ENCODE measurements at regions not wholly inside any gene's neighbourhood (a gene's known extent, or its start where the extent isn't known, plus 50 kb on each side); places are given as distances from the start of the nearest gene placed in this dataset.

GRCh38 chr4:28211676-28212470 lies 1351.2 kb downstream of the STIM2 start:
- TF ChIP-seq, protein P1, sequence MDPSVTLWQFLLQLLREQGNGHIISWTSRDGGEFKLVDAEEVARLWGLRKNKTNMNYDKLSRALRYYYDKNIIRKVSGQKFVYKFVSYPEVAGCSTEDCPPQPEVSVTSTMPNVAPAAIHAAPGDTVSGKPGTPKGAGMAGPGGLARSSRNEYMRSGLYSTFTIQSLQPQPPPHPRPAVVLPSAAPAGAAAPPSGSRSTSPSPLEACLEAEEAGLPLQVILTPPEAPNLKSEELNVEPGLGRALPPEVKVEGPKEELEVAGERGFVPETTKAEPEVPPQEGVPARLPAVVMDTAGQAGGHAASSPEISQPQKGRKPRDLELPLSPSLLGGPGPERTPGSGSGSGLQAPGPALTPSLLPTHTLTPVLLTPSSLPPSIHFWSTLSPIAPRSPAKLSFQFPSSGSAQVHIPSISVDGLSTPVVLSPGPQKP (IDR thresholded peaks at IDR 0.05; ENCODE audit: low read depth, low read length) = no peak
- TF ChIP-seq CTCF (IDR thresholded peaks at IDR 0.05 in 2 of 3, conservative IDR thresholded peaks at IDR 0.05 in 1 of 3; ENCODE audit: control insufficient read depth in 2 of 3, extremely low read depth in 1 of 3, insufficient read depth in 1 of 3, low read depth in 3 of 3, low read length in 3 of 3) (no peak), TAF1 (IDR thresholded peaks at IDR 0.05; ENCODE audit: borderline replicate concordance, low read depth, low read length) (no peak), RAD51 (IDR thresholded peaks at IDR 0.05) (no peak), EP300 (IDR thresholded peaks at IDR 0.05; ENCODE audit: borderline replicate concordance in 1 of 2, control insufficient read depth in 1 of 2, low read depth in 2 of 2, low read length in 2 of 2) (no peak), ATF7 (IDR thresholded peaks at IDR 0.05; ENCODE audit: low read depth) (no peak), ESRRA (IDR thresholded peaks at IDR 0.05; ENCODE audit: low read length) (no peak), ATF2 (IDR thresholded peaks at IDR 0.05; ENCODE audit: low read length) (no peak)
- TF ChIP-seq, protein P2, sequence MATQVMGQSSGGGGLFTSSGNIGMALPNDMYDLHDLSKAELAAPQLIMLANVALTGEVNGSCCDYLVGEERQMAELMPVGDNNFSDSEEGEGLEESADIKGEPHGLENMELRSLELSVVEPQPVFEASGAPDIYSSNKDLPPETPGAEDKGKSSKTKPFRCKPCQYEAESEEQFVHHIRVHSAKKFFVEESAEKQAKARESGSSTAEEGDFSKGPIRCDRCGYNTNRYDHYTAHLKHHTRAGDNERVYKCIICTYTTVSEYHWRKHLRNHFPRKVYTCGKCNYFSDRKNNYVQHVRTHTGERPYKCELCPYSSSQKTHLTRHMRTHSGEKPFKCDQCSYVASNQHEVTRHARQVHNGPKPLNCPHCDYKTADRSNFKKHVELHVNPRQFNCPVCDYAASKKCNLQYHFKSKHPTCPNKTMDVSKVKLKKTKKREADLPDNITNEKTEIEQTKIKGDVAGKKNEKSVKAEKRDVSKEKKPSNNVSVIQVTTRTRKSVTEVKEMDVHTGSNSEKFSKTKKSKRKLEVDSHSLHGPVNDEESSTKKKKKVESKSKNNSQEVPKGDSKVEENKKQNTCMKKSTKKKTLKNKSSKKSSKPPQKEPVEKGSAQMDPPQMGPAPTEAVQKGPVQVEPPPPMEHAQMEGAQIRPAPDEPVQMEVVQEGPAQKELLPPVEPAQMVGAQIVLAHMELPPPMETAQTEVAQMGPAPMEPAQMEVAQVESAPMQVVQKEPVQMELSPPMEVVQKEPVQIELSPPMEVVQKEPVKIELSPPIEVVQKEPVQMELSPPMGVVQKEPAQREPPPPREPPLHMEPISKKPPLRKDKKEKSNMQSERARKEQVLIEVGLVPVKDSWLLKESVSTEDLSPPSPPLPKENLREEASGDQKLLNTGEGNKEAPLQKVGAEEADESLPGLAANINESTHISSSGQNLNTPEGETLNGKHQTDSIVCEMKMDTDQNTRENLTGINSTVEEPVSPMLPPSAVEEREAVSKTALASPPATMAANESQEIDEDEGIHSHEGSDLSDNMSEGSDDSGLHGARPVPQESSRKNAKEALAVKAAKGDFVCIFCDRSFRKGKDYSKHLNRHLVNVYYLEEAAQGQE (IDR thresholded peaks at IDR 0.05; ENCODE audit: low read depth, low read length) = no peak

Data from GM12878 (cell line).